Sigmoid colon (tissue), 6 donors: ENCODE measurements at regions not wholly inside any gene's neighbourhood (a gene's known extent, or its start where the extent isn't known, plus 50 kb on each side); places are given as distances from the start of the nearest gene placed in this dataset.
A peak's percentile ranks its signal among the peaks of the same experiment; 100 is the strongest.

ENCODE experiments used
- DNase-seq: peaks from one replicate; pipeline ENCODE4 v3.0.0-alpha.2; 2019
- H3K27ac ChIP-seq, 4 donors: fragments of 200-600 bp; sonication (generic); one replicate each; pipeline ENCODE4 v1.5.1; 2016 to 2019; ENCODE audit warnings: mild to moderate bottlenecking in 1 of 4
- H3K27me3 ChIP-seq, 3 donors: fragments of 200-600 bp; sonication (generic); one replicate each; pipeline ENCODE4 v1.5.1; 2019; ENCODE audit warnings: mild to moderate bottlenecking in 1 of 3
- H3K36me3 ChIP-seq, 4 donors: fragments of 200-600 bp; sonication (generic); one replicate each; pipeline ENCODE4 v1.5.1; 2016 to 2019
- H3K4me1 ChIP-seq, 4 donors: fragments of 200-600 bp; sonication (generic); one replicate each; pipeline ENCODE4 v1.5.1; 2017 to 2019
- H3K4me3 ChIP-seq, 4 donors: fragments of 200-600 bp; sonication (generic); one replicate each; pipeline ENCODE4 v1.5.1; 2017 to 2019; ENCODE audit warnings: mild to moderate bottlenecking in 2 of 4, moderate library complexity in 1 of 4
- H3K9me3 ChIP-seq, 4 donors: fragments of 200-600 bp in 3 of 4; sonication (generic) in 3 of 4; one replicate each; pipeline versions ENCODE4 v1.5.1 to v1.6.1; 2013 to 2019
- CTCF ChIP-seq, 4 experiments: fragments of 450-650 bp in 3 of 4; fragments of 200-600 bp in 1 of 4; IDR thresholded peaks; one replicate each; pipeline ENCODE4 v1.5.1; 2016 to 2019; ENCODE audit warnings: antibody characterized with exemption in 4 of 4, mild to moderate bottlenecking in 3 of 4, moderate library complexity in 2 of 4
- EP300 ChIP-seq, 4 donors: sonication (generic); formaldehyde crosslinking; IDR thresholded peaks; one replicate each; pipeline ENCODE4 v1.6.1; 2017; ENCODE audit warnings: antibody characterized with exemption in 4 of 4
- POLR2A ChIP-seq, 2 donors: fragments of 450-650 bp; IDR thresholded peaks; one replicate each; pipeline ENCODE4 v1.6.1; 2016; ENCODE audit warnings: antibody characterized with exemption in 2 of 2, mild to moderate bottlenecking in 2 of 2, moderate library complexity in 2 of 2
- POLR2AphosphoS5 ChIP-seq, 4 donors: sonication (generic); formaldehyde crosslinking; IDR thresholded peaks; one replicate each; pipeline ENCODE4 v1.6.1; 2017; ENCODE audit warnings: antibody characterized with exemption in 4 of 4
- WGBS, 2 donors: extraction: QIAGEN DNeasy Blood & Tissue Kit; methylation state at CpG; one replicate each; pipeline ENCODE4 v1.1.7; 2013; 5-methylcytosine and 5-hydroxymethylcytosine counted together
- intact Hi-C: fragments of 100-400 bp; cut with DNase I; formaldehyde crosslinking; loops from one replicate; pipeline ENCODE4 v1.15.1; 2023
- donor health status: healthy with polysubstance abuse.
- donor health status: healthy.

GRCh38 chr3:182671541-182671940 lies 121.8 kb upstream of the ATP11B start:
- intact Hi-C loops = no loop called here
- WGBS, 2 donors = 43 to 71% methylated on average over 2 of the region's 2 CpGs
- peaks cover 0 to 9% (median 0%) of the 10 kb centered on the region in 3 donors for H3K27me3 ChIP-seq
- H3K4me3 ChIP-seq = no peak overlapping the region
- no peaks in the 10 kb centered on the region for H3K36me3 ChIP-seq
- no peak overlapping the region for H3K27ac ChIP-seq
- no peak for DNase-seq
- TF ChIP-seq POLR2A (IDR thresholded peaks at IDR 0.05) = no peak
- TF ChIP-seq CTCF (IDR thresholded peaks at IDR 0.05) = no peak
- TF ChIP-seq POLR2AphosphoS5 (IDR thresholded peaks at IDR 0.05) = no peak
- TF ChIP-seq EP300 (IDR thresholded peaks at IDR 0.05) = no peak
- H3K4me1 ChIP-seq = no peaks in the 10 kb centered on the region
- H3K9me3 ChIP-seq = no peaks in the 10 kb centered on the region

- H3K9me3 ChIP-seq = no peaks in the 10 kb centered on the region
- H3K4me3 ChIP-seq = no peak overlapping the region
- TF ChIP-seq POLR2A (IDR thresholded peaks at IDR 0.05) = no peak
- no peak for TF ChIP-seq POLR2AphosphoS5 (IDR thresholded peaks at IDR 0.05)
- TF ChIP-seq CTCF (IDR thresholded peaks at IDR 0.05) = no peak
- no peak for TF ChIP-seq EP300 (IDR thresholded peaks at IDR 0.05)
- WGBS, 2 donors = 72 to 80% methylated on average over 5 of the region's 5 CpGs
- no peaks in the 10 kb centered on the region for H3K36me3 ChIP-seq
- H3K4me1 ChIP-seq = no peaks in the 10 kb centered on the region
- intact Hi-C loops = no loop called here
- peaks cover 0 to 9% (median 0%) of the 10 kb centered on the region in 3 donors for H3K27me3 ChIP-seq
- DNase-seq = no peak
- H3K27ac ChIP-seq = no peak overlapping the region
These were observed 121.4 kb upstream of the ATP11B start for GRCh38 chr3:182671942-182672341.

- Histone ChIP-seq H3K4me3 (no peak overlapping the region), H3K9me3 (no peaks in the 10 kb centered on the region), H3K36me3 (no peaks in the 10 kb centered on the region), H3K4me1 (no peaks in the 10 kb centered on the region), H3K27ac (no peak overlapping the region), H3K27me3 (peaks cover 0 to 9% (median 0%) of the 10 kb centered on the region in 3 donors)
- 87 to 88% methylated on average over 3 of the region's 3 CpGs for WGBS, 2 donors
- DNase-seq = no peak
- intact Hi-C loops = no loop called here
- TF ChIP-seq CTCF (IDR thresholded peaks at IDR 0.05) (no peak), POLR2AphosphoS5 (IDR thresholded peaks at IDR 0.05) (no peak), POLR2A (IDR thresholded peaks at IDR 0.05) (no peak), EP300 (IDR thresholded peaks at IDR 0.05) (no peak)
These were observed 120.0 kb upstream of the ATP11B start for GRCh38 chr3:182673336-182673735.

GRCh38 chr3:182682263-182683241 lies 110.8 kb upstream of the ATP11B start:
- intact Hi-C loops = loop anchor here (2.0 kb wide), 1 partner anchor 974 kb away; no protein-coding TSS in a partner anchor

More at GRCh38 chr3:182682263-182683241, 110.8 kb upstream of the ATP11B start:
- no peak for TF ChIP-seq EP300 (IDR thresholded peaks at IDR 0.05)
- no peak for TF ChIP-seq CTCF (IDR thresholded peaks at IDR 0.05)
- TF ChIP-seq POLR2AphosphoS5 (IDR thresholded peaks at IDR 0.05) = no peak
- TF ChIP-seq POLR2A (IDR thresholded peaks at IDR 0.05) = no peak
- peak overlapping the region; percentile 28 to 59 (median 53) for H3K4me3 ChIP-seq
- H3K27me3 ChIP-seq = peaks cover 0 to 34% (median 0%) of the 10 kb centered on the region in 3 donors
- H3K27ac ChIP-seq = peak overlapping the region in 1 of 4 donors; percentile 12
- 1% methylated on average over 80 of the region's 80 CpGs for WGBS, 2 donors
- no peaks in the 10 kb centered on the region for H3K36me3 ChIP-seq
- no peaks in the 10 kb centered on the region for H3K9me3 ChIP-seq
- peaks cover 0 to 17% (median 10%) of the 10 kb centered on the region in 4 donors for H3K4me1 ChIP-seq
- no peak for DNase-seq
